OCI-LY7 (cell line): ENCODE measurements at regions not wholly inside any gene's neighbourhood (a gene's known extent, or its start where the extent isn't known, plus 50 kb on each side); places are given as distances from the start of the nearest gene placed in this dataset.

Source experiments
- EZH2phosphoT487 ChIP-seq: fragments of 200-600 bp; sonication (generic); IDR thresholded peaks from 2 replicates; pipeline ENCODE4 v1.6.1; 2018; ENCODE audit warnings: low read depth, borderline replicate concordance, mild to moderate bottlenecking, mixed run types, antibody characterized with exemption, low read length, moderate library complexity, mixed read lengths
- TF ChIP-seq, protein P1 (sequence below): fragments of 200-600 bp; sonication (generic); conservative IDR thresholded peaks from 2 replicates; pipeline ENCODE4 v1.5.1; 2014; ENCODE audit warnings: mild to moderate bottlenecking, antibody characterized with exemption, low read length, moderate library complexity, mixed read lengths

DNA sequence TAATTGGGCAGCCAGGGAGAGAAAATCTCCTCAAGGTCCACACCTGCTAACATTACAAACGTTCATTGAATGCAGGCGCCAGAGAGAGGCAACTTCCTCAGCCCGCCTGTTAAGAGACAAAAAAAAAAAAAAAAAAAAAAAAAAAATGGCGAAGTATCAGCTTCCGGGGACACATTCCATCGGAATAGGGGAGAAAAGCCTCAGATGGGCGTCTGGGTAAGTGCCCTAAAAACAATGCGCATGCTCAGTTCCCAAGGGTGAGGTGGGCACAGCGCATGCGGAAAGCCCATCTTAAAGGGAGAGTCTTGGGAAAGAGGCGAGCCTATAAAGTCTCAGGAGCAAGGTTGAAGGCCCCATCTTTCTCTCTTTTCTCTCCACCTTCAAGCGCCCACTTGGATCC, 1139.7 kb upstream of the CELF2 start:
- TF ChIP-seq, protein P1, sequence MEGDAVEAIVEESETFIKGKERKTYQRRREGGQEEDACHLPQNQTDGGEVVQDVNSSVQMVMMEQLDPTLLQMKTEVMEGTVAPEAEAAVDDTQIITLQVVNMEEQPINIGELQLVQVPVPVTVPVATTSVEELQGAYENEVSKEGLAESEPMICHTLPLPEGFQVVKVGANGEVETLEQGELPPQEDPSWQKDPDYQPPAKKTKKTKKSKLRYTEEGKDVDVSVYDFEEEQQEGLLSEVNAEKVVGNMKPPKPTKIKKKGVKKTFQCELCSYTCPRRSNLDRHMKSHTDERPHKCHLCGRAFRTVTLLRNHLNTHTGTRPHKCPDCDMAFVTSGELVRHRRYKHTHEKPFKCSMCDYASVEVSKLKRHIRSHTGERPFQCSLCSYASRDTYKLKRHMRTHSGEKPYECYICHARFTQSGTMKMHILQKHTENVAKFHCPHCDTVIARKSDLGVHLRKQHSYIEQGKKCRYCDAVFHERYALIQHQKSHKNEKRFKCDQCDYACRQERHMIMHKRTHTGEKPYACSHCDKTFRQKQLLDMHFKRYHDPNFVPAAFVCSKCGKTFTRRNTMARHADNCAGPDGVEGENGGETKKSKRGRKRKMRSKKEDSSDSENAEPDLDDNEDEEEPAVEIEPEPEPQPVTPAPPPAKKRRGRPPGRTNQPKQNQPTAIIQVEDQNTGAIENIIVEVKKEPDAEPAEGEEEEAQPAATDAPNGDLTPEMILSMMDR: no peak
- TF ChIP-seq EZH2phosphoT487: no peak
